DOHH2 (cell line): ENCODE measurements at regions not wholly inside any gene's neighbourhood (a gene's known extent, or its start where the extent isn't known, plus 50 kb on each side); places are given as distances from the start of the nearest gene placed in this dataset.
"Not testable (repeated sequence)": the region's sequence is repeated elsewhere in the genome, so short reads cannot be mapped to it uniquely, and the experiment has no call there.

Experiments used
- H3F3A ChIP-seq: fragments of 200-600 bp; sonication (generic), shearing (Covaris generic); 2 replicates; pipeline ENCODE4 v1.6.0; 2016; ENCODE audit warnings: antibody characterized with exemption, mild to moderate bottlenecking; ENCODE audit not compliant: control insufficient read depth, insufficient read depth
- H3K27ac ChIP-seq: fragments of 200-600 bp; sonication (generic); 2 replicates; pipeline ENCODE4 v1.5.1; 2014; ENCODE audit warnings: low read depth, mild to moderate bottlenecking, low read length, moderate library complexity
- H3K27me3 ChIP-seq: fragments of 200-600 bp; sonication (generic); 2 replicates; pipeline ENCODE4 v1.6.1; 2014; ENCODE audit warnings: mild to moderate bottlenecking, low read length, mixed read lengths; ENCODE audit not compliant: control insufficient read depth
- H3K36me3 ChIP-seq: fragments of 200-600 bp; sonication (generic); 2 replicates; pipeline ENCODE4 v1.6.1; 2014; ENCODE audit warnings: mild to moderate bottlenecking, low read length, moderate library complexity, mixed read lengths; ENCODE audit not compliant: control insufficient read depth
- H3K4me1 ChIP-seq: fragments of 200-600 bp; sonication (generic); 2 replicates; pipeline ENCODE4 v1.6.1; 2014; ENCODE audit warnings: mild to moderate bottlenecking, low read length, mixed read lengths; ENCODE audit not compliant: control insufficient read depth
- H3K4me2 ChIP-seq: fragments of 200-600 bp; sonication (generic); 2 replicates; pipeline ENCODE4 v1.6.0; 2014; ENCODE audit warnings: mild to moderate bottlenecking, low read length, moderate library complexity
- H3K4me3 ChIP-seq: fragments of 200-600 bp; sonication (generic); 2 replicates; pipeline ENCODE4 v1.5.1; 2014; ENCODE audit warnings: mild to moderate bottlenecking, low read length, mixed read lengths
- H3K79me2 ChIP-seq: fragments of 200-600 bp; sonication (generic); 2 replicates; pipeline ENCODE4 v1.6.1; 2014; ENCODE audit warnings: mild to moderate bottlenecking, low read length, mixed read lengths; ENCODE audit not compliant: control insufficient read depth
- H3K9me2 ChIP-seq: fragments of 200-600 bp; sonication (generic); replicated peaks from 2 replicates; pipeline ENCODE4 v1.6.1; 2014; ENCODE audit warnings: mild to moderate bottlenecking, low read length, mixed read lengths; ENCODE audit not compliant: control insufficient read depth
- H3K9me3 ChIP-seq: fragments of 200-600 bp; sonication (generic); 2 replicates; pipeline ENCODE4 v1.6.1; 2014; ENCODE audit warnings: antibody characterized with exemption, low read length, mixed read lengths; ENCODE audit not compliant: control insufficient read depth, insufficient read depth
- H4K20me1 ChIP-seq: fragments of 200-600 bp; sonication (generic); 2 replicates; pipeline ENCODE4 v1.6.0; 2014; ENCODE audit warnings: low read depth, mild to moderate bottlenecking, antibody characterized with exemption, low read length, moderate library complexity; ENCODE audit not compliant: control insufficient read depth, insufficient read depth
- CTCF ChIP-seq: fragments of 200-600 bp; sonication (generic); IDR thresholded peaks from one replicate; pipeline ENCODE4 v1.5.1; 2014; ENCODE audit warnings: antibody characterized with exemption, mild to moderate bottlenecking, low read depth, low read length; ENCODE audit not compliant: poor library complexity, severe bottlenecking
- EZH2phosphoT487 ChIP-seq: fragments of 200-600 bp; sonication (generic); IDR thresholded peaks from 2 replicates; pipeline ENCODE4 v1.6.1; 2017; ENCODE audit warnings: borderline replicate concordance, mild to moderate bottlenecking, antibody characterized with exemption, low read length, moderate library complexity, mixed read lengths

- no peaks in the 10 kb centered on the region for H3K27me3 ChIP-seq
Measured at GRCh38 chr7:121500360-121501058, 104.4 kb upstream of the FAM3C start.

DNA sequence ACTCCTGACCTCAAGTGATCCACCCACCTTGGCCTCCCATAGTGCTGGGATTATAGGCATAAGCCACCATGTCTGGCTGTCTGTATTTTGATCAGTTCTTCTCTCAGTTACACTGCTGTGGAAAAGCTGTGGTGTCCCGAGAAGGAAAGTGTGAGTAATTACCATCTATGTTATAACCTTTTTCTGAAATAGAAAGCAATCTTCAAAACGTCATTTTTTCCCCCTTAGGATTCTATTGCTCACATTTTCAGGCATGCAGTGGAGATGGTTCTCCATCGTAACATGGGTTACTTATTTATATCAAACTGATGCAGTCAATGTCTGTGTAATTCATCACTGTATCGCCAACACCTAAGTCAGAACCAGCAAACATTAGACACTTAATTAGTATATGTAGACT, 103.5 kb upstream of the FAM3C start:
- Histone ChIP-seq H3K27me3 (no peaks in the 10 kb centered on the region), H3K27ac (no peak overlapping the region), H3K9me3 (peaks cover 4% of the 10 kb centered on the region; the same call in 1 of the 2 replicates), H4K20me1 (no peaks in the 10 kb centered on the region), H3K36me3 (no peaks in the 10 kb centered on the region), H3K79me2 (no peaks in the 10 kb centered on the region), H3K4me3 (no peak overlapping the region), H3F3A (no peaks in the 10 kb centered on the region), H3K9me2 (no peaks in the 10 kb centered on the region), H3K4me2 (no peak overlapping the region), H3K4me1 (no peaks in the 10 kb centered on the region)
- TF ChIP-seq CTCF (no peak), EZH2phosphoT487 (no peak)

More at GRCh38 chr7:121500360-121501058, 104.4 kb upstream of the FAM3C start:
- H3K36me3 ChIP-seq: no peaks in the 10 kb centered on the region
- H3K27ac ChIP-seq: no peak overlapping the region
- no peaks in the 10 kb centered on the region for H4K20me1 ChIP-seq
- peaks cover 13% of the 10 kb centered on the region for H3K9me3 ChIP-seq
- no peaks in the 10 kb centered on the region for H3K4me1 ChIP-seq
- no peak overlapping the region for H3K4me3 ChIP-seq
- H3K4me2 ChIP-seq: no peak overlapping the region
- TF ChIP-seq EZH2phosphoT487 (no peak), CTCF (no peak)
- H3F3A ChIP-seq: no peaks in the 10 kb centered on the region
- no peaks in the 10 kb centered on the region for H3K9me2 ChIP-seq
- no peaks in the 10 kb centered on the region for H3K79me2 ChIP-seq

DNA sequence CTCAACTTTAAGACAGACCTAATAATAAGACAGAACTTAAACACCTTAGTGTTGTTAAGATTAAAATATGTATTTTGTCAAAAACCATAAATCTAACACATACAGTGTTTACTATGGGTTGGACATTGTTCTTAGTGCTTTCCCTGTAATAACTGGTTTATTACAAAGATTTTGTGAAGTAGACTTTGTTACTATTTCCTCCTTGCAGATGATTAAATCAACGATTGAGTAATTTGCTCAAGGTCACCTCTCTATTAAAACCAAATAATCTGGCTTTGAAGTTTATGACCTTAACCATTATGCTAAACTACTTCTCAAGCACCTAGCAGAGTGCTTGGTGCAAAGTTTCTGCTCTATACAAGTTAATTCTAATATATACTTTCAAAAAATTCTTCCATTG, 102.7 kb upstream of the FAM3C start:
- Histone ChIP-seq H3K27me3 (no peaks in the 10 kb centered on the region), H3K9me3 (no peaks in the 10 kb centered on the region), H3K36me3 (no peaks in the 10 kb centered on the region), H4K20me1 (no peaks in the 10 kb centered on the region), H3K9me2 (no peaks in the 10 kb centered on the region), H3K4me3 (no peak overlapping the region), H3K4me1 (no peaks in the 10 kb centered on the region), H3K4me2 (no peak overlapping the region), H3K27ac (no peak overlapping the region), H3K79me2 (no peaks in the 10 kb centered on the region), H3F3A (no peaks in the 10 kb centered on the region)
- TF ChIP-seq CTCF (no peak), EZH2phosphoT487 (no peak)

- not testable (repeated sequence) for H3K27ac ChIP-seq, H3F3A ChIP-seq, H3K4me3 ChIP-seq
Measured at GRCh38 chr7:121497545-121497944, 101.4 kb upstream of the FAM3C start.

More at GRCh38 chr7:121497545-121497944, 101.4 kb upstream of the FAM3C start:
- H3K27me3 ChIP-seq, H3K9me2 ChIP-seq, H3K36me3 ChIP-seq, H3K79me2 ChIP-seq, H3K4me1 ChIP-seq, H3K4me2 ChIP-seq, H4K20me1 ChIP-seq, H3K9me3 ChIP-seq: not testable (repeated sequence)
